Muscle of arm (tissue), 1 donor: ENCODE measurements at regions not wholly inside any gene's neighbourhood (a gene's known extent, or its start where the extent isn't known, plus 50 kb on each side); places are given as distances from the start of the nearest gene placed in this dataset.

ENCODE experiments used
- DNase-seq: peaks from one replicate; pipeline ENCODE4 v3.0.0-alpha.2; 2013

DNA sequence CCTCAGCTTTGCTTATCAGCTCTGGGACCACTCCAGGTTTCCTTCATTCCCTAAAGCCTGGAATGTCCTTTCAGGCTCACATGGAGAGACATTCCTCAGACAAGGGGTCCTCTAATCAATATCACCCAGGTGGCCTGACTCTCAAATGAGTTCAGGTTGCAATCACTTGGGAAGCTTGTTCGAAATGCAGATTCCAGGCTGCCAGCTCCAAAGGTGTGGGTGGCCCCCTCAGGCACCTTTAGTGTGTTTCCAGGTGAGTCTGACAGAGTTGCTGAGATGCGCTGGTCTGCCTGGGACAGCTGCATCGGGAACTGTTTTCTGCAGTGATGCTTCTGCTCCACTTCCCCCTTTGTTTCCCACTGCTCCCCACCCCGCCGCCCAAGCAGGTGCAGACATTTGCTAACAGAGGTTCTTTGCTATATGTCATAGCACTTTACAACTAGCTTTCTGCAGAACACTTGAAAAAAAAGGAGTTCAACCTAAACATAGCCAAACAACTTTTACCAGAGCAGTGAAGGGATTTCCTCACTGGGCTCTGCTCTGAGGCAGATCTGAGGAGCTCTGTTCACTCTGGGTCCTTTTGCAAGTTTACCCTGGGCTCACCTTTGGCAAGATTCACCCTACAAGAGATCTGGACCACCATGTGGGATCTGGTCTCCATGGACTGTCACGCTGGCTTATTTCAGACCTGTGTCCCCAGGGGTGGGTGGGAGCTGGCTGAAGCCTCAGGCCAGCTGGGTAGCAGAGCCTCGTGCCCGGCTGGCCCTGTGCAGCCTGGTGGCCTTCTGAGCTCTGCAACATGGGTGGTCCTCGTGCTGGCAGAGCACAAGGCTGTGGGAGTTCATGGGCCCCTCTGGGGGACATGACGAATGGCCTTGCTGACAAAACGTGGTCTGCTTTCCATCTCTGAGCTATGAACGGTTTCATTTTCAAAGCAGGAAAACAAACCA lies 539.6 kb downstream of the CCDC171 start:
- DNase-seq = peak; percentile 56

DNA sequence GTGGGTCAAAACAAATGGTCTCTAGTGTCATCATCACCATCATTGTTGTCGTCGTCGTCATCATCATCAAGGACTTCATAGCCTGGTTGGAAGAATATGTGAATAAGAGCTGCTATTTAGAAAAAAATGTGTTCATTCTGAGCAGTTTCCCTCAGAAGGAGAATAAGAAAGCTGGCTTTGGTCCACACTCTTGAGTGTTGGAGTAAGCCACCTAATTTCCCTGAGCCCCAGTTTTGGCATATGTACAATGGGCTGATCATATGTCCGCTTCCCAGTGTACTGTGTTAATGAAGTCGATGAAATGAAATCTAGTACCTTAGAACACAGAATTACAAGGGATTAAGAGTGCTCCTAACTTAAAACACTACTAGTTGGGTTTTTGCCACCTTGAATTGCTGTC lies 545.5 kb downstream of the CCDC171 start:
- DNase-seq = no peak

DNA sequence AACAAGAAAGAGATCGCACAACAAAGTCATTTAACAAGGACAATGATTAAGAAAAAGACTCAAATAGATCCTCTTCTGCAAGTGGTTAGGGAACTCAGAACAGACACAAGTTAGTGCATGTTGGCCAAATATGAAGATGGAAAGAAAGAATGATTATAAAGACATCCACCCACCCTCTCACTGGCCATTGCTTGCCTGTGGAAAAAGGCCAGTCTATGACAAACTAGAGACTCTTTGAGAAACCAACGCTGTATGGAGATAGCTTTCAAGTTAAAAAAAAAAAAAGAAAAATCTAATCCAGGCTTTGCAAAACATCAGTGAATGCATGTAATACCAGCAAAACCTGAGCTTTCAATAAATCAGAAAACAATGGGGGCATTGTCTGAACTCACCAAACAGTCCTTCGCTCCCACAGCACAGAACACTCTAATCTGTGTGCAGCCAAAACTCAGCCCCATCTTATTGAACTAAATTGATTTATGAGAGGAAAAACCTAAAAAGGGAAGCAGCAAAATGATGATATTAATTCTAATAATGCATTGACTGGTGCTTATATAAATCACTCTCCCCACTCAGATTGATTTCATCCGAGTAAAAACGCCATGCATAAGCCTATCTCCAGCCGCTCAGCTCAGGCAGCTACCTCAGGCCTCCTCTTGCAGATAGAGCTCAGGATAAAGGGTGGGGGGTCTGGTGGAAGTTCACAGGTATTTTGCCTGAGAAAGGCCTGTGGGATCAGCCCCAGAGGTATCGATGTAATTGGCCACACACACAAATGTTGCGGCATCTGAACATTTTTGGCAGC lies 547.1 kb downstream of the CCDC171 start:
- no peak for DNase-seq

DNA sequence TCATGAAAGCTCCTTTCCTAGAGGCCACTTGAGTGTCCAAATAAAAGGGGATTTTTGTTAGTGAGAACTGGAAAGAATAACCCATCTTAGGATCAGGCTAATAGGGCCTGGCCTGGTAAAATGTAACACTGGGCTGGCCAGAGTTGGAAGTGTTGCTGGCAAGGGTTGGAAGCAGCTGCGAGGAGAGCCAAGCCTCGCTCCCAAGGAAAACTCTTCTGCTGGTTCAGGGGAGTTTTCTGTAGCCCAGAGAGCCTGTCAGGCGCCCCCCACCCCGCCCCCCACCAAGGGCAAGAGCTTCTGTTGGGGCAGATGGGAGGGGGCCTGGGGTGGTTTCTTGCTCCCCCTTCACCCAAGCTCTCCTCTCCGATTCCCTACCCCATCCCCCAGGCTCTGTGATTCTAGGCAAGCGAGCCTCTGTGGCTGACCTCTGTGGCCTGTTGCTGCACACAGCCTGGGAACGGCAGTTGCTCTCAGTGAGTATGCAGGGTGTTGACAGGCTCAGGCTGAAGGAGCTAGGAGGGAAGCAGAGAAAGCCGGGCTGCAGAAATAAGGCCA lies 547.8 kb downstream of the CCDC171 start:
- peak; percentile 54 for DNase-seq

DNA sequence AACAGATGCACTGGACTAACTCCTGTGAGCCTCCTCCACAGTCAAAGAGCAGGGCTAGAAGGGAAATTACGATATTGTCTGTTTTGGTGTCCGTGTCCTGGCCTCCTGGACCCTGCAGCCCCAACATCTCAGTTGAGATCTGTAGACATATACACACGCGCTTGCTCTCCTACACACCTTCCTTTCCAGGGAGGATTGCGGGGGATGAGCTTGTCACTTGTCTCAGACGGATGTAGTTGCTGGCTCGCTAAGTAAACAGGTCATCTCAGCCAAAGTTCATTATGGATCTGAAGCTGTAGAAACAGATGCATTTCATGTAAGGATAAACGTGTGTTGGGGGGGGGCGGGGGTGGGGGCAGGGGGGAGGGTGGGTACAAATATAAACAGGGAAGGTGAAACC lies 549.3 kb downstream of the CCDC171 start:
- no peak for DNase-seq

DNA sequence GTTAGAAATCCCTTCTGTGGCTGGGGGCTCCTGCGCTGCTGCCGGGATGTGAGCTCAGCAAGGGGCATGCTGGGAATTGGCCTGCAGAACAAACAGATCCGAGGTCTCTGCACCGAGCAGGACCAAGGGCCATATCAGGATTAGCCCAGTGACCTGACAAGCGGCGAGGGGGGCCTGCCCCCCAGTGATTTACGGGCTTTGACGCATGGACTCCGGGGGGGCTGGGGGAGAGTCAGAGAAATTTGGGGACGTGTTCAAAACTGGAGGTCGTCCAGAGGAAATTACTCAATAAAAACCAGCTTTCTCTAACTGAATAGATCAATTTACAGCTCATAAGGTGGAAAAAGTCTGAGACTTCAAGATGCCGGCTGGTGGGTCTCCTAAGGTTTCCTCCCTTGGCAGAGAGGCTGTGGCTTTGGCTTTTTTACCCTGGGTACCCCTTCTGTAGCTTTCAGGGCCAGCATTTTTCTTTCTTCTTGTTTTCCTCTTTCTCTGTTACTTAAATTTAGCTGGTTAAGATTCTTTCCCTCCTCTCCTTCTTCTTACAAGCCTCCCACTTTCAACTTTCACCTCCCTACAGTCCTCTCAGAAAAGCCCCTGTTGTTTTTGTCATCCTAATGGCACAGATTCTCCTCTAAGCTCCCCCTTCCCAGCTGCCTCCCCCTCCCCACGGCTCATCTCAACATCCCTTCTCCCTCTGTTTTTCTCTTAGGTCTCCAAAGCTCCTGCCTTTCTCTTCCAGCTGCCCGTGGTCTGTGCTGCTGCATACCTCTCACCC lies 551.0 kb downstream of the CCDC171 start:
- DNase-seq = no peak

DNA sequence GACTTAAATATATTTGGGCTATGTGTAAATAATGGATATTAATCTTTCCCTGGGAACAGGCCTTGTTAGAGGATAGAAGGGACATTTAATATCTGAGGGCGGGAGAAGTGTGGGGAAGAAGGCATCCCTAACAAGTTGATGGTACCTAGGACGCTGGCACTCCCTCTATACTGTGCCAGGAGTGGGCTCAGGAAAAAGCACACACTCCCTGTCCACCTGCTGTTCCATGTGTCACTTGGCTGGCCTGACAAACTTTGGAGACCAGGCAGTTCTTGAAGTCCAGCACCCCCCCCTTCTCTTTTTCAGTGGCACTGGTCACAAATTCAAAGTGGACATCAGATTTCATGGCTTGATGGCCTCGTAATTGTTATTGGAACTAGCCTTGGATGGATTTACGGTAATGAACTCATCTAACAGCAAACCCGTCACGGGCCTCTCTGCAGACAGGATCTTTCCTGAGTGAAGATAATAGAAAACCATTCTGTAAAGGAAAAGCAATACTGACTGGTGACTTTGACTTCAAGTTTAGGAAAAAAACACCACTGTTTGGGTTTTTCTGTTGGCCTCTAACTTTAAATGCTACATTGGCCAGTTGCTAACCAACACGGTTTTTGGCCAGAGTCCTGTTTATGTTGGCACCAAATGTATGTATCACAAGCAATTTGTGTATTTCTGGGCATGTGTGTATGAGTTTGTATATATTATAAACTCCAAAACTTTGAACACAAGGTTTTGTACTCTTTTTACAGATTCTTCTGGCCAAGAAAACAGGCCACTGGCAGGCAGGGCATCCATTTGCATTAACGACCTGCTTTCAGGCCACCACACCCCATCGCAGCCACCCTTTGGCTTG lies 552.6 kb downstream of the CCDC171 start:
- no peak for DNase-seq

DNA sequence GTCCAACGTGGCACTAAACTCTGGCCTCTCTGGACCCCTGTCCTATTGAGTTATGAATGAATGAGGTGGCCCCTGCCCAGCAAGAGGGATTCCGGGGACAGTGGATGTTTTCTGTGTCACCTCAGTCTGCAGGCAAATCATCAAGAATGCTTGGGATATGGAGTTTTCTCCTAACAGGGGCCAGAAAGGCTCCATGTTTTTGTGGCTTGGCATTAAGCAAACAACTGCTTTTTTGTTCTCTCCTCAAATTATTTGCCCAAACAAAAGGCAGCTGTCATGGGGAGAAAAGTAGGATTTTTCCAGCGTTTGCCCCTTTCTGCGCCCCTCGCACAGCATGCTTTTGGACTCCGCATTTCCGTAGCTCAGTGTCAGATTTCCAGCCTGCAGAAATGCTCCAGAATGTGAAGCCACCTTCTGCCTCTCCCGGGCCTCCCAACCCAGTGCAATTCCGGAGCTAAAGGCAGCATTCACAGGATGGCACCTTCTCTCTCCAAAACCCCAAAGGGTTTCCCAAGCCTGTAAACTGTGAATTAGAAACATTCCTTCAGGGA lies 553.3 kb downstream of the CCDC171 start:
- no peak for DNase-seq

DNA sequence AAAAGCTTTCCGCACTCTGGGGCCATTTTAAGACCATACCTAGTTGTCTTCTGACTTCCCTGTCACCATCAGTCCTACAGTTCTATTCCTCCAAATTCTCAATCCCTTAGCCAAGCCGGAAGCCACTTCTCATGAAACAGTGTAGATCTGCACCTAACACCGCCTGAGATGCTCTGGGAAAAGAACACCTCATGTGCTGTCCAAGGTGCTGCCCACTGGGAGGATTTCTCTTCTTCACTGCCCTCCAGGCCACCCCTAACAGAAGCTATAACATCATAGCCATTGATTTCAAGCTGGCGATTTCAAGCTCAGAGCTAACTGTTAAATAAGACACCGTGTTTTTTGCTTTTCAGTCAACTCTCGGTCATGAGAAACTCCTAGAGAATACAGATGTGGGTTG lies 559.3 kb downstream of the CCDC171 start:
- no peak for DNase-seq

DNA sequence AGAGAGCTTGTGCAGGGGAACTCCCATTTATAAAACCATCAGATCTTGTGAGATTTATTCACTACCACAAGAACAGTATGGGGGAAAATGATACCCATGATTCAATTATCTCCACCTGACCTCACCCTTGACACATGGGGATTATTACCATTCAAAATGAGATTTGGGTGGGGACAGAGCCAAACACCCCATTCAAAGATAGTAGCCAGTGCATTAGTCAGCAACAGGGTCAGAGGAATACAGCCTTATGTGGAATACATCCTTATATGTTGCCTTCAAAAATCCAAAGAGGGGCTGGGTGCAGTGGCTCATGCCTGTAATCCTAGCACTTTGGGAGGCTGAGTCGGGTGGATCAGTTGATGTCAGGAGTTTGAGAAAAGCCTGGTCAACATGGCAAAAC lies 563.2 kb downstream of the CCDC171 start:
- DNase-seq = no peak

DNA sequence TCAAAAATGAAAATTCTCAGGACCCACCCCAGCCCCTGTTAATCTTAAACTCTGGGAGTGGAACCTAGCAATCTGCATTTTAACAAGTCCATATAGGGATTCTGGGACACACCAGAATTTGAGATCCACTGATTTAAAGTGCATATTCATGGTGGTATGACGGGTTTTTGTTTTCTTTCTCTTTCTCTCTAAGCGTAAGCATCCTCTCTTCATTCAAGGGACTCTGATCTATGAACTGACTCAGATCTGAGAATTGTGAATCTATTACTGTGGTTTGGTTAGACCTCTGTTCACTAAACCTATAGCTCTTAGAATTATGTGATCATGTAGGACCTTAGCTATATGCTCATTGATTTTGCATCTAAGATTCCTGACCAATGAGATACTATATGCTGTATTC lies 565.2 kb downstream of the CCDC171 start:
- no peak for DNase-seq

DNA sequence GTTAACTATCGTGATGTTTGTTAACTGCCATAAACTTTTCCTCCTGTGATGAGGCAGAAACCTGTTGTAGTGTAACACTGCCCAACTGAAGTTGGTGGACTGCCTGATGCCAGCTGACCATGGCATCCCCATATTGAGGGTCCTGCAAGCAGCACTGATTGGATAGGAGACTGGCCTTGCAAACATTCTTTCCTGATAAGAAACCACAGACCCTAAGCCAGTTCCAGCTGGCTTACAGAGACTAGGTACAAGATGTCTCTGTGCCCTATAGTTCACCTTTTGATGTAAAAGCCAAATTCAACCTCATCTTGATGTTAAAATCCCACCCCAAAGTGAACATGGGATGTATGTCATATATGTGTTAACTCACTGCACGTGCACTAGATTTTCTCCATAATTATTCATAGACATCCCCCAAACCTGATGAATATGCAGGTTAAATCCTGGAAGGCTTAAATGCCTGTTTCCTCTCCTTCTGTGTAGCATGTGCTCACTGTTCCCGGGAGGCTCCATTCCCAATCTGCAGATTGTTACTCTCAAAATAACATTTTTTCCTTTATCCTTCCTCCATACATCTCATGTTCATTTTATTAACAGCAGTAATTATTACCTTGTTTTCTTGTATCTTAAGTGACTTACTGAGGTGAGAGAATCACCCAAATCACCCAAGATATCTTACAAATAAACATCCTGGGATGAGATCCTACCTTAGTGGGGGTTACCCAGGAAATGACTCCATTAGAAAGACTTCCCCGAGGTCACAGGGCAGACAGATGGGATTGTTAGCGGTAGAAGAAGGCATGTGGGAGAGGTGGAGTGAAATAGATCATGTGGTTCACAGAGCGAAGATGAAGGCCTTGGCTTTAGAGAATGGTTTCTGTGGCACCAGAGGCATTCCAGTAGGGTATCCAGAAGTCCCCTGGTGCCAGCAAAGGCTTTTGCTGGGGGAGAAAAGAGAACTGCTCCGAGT lies 566.7 kb downstream of the CCDC171 start:
- no peak for DNase-seq

DNA sequence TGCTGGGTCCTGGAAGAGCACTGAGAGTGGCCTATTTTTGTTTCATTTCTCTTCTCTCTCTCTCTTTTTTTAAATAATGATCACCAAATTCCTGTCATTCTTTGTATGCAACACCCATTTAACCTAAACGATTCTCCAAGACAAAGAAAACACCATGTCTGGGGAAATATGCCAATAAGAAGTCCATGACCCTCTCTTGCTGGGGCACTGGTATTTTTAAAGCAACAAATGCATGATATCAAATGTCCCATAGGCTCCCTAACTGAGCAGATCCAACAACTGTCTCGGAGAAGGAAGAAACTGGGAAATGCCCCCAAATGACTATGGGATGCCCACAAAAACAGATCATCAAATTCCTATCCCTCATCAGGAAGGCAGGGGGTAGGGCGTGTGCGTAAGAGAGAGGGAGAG lies 567.4 kb downstream of the CCDC171 start:
- DNase-seq = no peak

DNA sequence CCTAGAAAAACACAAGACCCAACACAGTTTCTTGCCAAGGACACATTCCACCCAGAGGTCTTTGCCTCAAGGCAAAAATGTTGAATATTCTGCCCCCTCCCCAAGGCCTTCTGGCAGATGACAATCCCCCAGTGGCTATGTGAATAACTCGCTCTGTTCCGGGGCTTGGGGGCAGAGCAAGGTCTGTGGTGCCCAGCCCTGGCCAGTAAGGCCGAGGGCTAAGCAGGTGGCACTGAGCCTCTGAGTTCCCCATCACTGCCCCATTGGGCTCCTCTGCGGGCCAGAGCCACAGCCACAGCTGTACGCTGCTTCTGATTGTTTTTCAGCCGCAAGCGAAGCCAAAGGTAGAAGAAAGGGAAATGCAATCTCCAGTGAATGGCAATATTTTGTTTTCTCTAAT lies 567.9 kb downstream of the CCDC171 start:
- no peak for DNase-seq

DNA sequence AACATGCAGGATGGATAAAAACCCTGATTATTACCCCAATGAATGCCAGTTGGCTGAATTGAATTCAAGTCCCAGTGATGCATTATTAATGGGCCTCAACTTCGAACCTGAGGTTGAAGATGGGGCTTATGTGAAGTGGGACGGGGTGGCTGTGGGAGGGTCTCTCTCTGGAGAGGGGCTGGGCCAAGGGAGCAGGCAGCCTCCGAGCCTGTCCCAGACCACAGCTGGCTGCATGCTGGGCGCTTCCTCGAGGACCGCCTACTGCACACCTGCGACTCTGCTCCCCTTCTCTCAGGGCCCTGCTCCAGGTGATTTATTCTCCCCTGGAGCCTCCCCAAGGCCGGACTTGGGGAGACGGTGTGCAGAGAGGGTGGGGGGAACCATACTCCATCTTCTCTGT lies 568.3 kb downstream of the CCDC171 start:
- DNase-seq = no peak

DNA sequence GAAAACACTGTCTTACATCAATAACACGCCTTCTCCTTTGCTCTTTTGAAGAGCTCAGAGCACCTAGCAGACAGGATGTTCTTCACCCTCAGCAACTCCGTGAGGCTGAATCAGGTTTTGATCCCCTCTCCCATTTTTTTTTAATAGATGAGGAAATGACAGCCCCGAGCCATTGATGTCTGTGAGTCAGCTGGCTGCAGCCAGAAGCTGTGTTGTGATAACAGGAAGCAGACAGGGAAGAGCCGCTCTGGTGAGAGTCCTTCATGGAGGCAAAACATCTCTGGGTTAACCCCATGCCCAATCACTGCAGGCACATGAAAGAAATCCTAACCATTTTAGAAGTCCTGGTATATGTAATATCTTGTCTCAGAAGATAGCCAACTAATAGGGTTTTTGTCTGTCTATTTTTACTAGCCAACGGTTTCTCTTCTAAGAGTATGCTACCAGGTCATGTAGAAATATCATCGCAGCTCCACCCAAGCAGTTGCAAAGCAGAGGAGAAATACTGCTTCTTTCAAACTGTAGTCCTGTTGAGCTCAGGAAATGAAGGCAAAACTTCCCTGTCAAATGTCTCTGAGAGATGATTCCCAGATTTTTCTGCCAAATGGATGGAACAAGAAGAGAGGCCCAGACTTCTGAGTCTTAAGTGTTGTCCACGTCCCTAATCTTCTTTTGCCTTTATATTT lies 568.9 kb downstream of the CCDC171 start:
- DNase-seq = no peak

DNA sequence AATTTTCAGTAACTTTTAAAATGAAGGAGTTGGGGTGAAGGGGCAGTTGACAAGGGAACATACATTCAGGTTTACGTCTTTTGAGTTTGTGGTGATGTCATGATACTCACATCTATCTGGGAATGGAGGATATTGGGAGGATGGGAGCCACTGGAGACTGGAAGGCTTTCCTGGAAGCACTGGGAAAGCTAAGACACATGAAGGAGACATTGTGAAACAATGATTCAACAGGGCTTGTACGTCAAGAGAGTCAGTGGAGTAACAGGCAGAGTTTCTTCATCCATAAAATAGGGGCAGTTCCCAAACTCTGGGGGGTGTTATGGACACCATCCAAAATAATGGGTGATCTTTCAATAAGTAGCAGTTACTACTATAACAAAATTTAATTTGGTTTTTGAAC lies 572.8 kb downstream of the CCDC171 start:
- no peak for DNase-seq

DNA sequence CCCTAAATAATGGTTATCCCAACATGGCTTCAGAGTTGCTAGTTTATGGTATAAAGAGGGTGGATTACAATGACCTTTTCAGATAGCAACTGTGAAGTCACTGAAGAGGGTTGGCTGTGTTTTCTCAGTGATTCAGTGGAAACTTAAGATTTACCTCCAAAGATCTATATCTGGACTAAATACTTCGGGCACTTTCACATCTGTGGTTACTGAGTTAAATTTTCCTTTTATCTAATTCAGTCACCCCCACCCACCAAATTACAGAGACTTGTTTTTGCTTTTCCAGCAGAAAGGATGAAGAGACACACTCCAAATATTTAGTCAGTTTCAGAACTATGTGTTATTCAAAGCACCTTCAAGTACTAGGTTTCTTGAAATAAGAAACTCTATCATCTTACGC lies 573.2 kb downstream of the CCDC171 start:
- DNase-seq = no peak

DNA sequence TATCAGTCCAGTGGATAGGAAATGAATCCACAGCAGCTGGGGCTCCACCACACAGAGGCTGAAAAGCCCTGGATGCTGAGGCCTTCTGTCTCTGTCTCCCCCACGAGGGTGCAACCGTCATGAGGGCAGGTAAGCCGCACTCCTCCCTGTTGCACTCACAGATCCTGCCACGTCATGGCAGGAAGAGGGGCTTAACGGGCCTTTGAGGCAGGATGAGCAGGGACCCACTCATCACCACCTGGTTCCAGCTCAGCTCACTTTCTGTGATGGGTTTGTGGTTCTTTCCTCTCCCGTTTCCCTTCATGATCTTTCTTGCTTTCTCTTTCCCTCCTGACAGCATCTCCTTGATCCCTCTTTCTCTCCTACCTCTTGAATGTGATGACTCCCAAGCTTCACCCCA lies 575.2 kb downstream of the CCDC171 start:
- DNase-seq = no peak
